ENCODE measurements at regions not wholly inside any gene's neighbourhood (a gene's known extent, or its start where the extent isn't known, plus 50 kb on each side); places are given as distances from the start of the nearest gene placed in this dataset.

GRCh38 chr17:71849783-71850768, 270.7 kb upstream of the SOX9 start:
- no peak for TF ChIP-seq POLR2A (IDR thresholded peaks at IDR 0.05)
- TF ChIP-seq, protein P1, sequence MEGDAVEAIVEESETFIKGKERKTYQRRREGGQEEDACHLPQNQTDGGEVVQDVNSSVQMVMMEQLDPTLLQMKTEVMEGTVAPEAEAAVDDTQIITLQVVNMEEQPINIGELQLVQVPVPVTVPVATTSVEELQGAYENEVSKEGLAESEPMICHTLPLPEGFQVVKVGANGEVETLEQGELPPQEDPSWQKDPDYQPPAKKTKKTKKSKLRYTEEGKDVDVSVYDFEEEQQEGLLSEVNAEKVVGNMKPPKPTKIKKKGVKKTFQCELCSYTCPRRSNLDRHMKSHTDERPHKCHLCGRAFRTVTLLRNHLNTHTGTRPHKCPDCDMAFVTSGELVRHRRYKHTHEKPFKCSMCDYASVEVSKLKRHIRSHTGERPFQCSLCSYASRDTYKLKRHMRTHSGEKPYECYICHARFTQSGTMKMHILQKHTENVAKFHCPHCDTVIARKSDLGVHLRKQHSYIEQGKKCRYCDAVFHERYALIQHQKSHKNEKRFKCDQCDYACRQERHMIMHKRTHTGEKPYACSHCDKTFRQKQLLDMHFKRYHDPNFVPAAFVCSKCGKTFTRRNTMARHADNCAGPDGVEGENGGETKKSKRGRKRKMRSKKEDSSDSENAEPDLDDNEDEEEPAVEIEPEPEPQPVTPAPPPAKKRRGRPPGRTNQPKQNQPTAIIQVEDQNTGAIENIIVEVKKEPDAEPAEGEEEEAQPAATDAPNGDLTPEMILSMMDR (IDR thresholded peaks at IDR 0.05): no peak
- no peak for TF ChIP-seq EP300 (IDR thresholded peaks at IDR 0.05)

Data from ovary (tissue), 3 donors.